Keratinocyte (primary cell): ENCODE measurements at regions not wholly inside any gene's neighbourhood (a gene's known extent, or its start where the extent isn't known, plus 50 kb on each side); places are given as distances from the start of the nearest gene placed in this dataset.

Experiments used
- DNase-seq: peaks from one replicate; pipeline ENCODE4 v3.0.0-alpha.2; 2011; ENCODE audit warnings: low read depth, missing footprints, low spot score
- FAIRE-seq: peaks from 2 replicates; lab custom pipeline; 2011; peaks lifted over from hg19 to GRCh38; lab: Jason Lieb, UNC
- H2AFZ ChIP-seq: 2 replicates; pipeline ENCODE4 v1.6.0; 2012; ENCODE audit warnings: low read length, control low read depth, inconsistent platforms; ENCODE audit not compliant: control insufficient read depth
- H3K27ac ChIP-seq: 2 replicates; pipeline ENCODE4 v1.5.1; 2011; ENCODE audit warnings: low read length; ENCODE audit not compliant: control insufficient read depth, insufficient read depth
- H3K27me3 ChIP-seq: 3 replicates; pipeline ENCODE4 v1.6.0; 2011; ENCODE audit warnings: low read length; ENCODE audit not compliant: control insufficient read depth, insufficient read depth; ENCODE audit errors: extremely low read depth
- H3K36me3 ChIP-seq, 2 experiments: 2 replicates in 1 of 2; 3 replicates in 1 of 2; pipeline ENCODE4 v1.5.1; 2011; ENCODE audit warnings: low read length in 2 of 2, mild to moderate bottlenecking in 1 of 2; ENCODE audit not compliant: control insufficient read depth in 2 of 2, insufficient read depth in 2 of 2; ENCODE audit errors: extremely low read depth in 1 of 2
- H3K4me1 ChIP-seq: 3 replicates; pipeline ENCODE4 v1.5.1; 2011; ENCODE audit warnings: low read length; ENCODE audit not compliant: control insufficient read depth, insufficient read depth; ENCODE audit errors: extremely low read depth
- H3K4me2 ChIP-seq: 3 replicates; pipeline ENCODE4 v1.6.0; 2011; ENCODE audit warnings: low read depth, low read length; ENCODE audit not compliant: control insufficient read depth, insufficient read depth; ENCODE audit errors: extremely low read depth
- H3K4me3 ChIP-seq, 3 experiments: fragments of 200-600 bp in 1 of 3; sonication (generic) in 1 of 3; 2 replicates in 2 of 3; 3 replicates in 1 of 3; pipeline ENCODE4 v1.5.1; 2011 to 2016; ENCODE audit warnings: low read length in 3 of 3, mild to moderate bottlenecking in 3 of 3, control low read depth in 2 of 3, inconsistent platforms in 1 of 3, low read depth in 1 of 3, mixed read lengths in 1 of 3, mixed run types in 1 of 3, moderate library complexity in 1 of 3; ENCODE audit not compliant: control insufficient read depth in 2 of 3, insufficient read depth in 2 of 3; ENCODE audit errors: extremely low read depth in 1 of 3
- H3K79me2 ChIP-seq: 2 replicates; pipeline ENCODE4 v1.6.0; 2012; ENCODE audit warnings: low read length; ENCODE audit not compliant: control insufficient read depth, insufficient read depth
- H3K9ac ChIP-seq: 3 replicates; pipeline ENCODE4 v1.6.0; 2011; ENCODE audit warnings: low read length; ENCODE audit not compliant: control insufficient read depth, insufficient read depth; ENCODE audit errors: extremely low read depth
- H3K9me1 ChIP-seq: 3 replicates; pipeline ENCODE4 v1.6.0; 2011; ENCODE audit warnings: low read length; ENCODE audit not compliant: control insufficient read depth, insufficient read depth; ENCODE audit errors: extremely low read depth
- H3K9me3 ChIP-seq: 2 replicates; pipeline ENCODE4 v1.5.1; 2012; ENCODE audit warnings: low read depth, low read length; ENCODE audit not compliant: control insufficient read depth
- H4K20me1 ChIP-seq: 3 replicates; pipeline ENCODE4 v1.6.0; 2011; ENCODE audit warnings: low read length; ENCODE audit not compliant: control insufficient read depth, insufficient read depth; ENCODE audit errors: extremely low read depth
- CTCF ChIP-seq, 3 experiments: IDR thresholded peaks in 1 of 3; conservative IDR thresholded peaks in 1 of 3; optimal IDR thresholded peaks in 1 of 3; 2 replicates in 2 of 3; 3 replicates in 1 of 3; pipeline versions ENCODE3 to v1.5.1; 2011; ENCODE audit warnings: low read length in 3 of 3, mild to moderate bottlenecking in 3 of 3, moderate library complexity in 2 of 3, control low read depth in 1 of 3, inconsistent platforms in 1 of 3; ENCODE audit not compliant: insufficient read depth in 2 of 3; ENCODE audit errors: extremely low read depth in 1 of 3
- EZH2 ChIP-seq: IDR thresholded peaks from one replicate; pipeline ENCODE4 v1.6.1; 2012; ENCODE audit warnings: inconsistent platforms, mild to moderate bottlenecking, low read length, moderate library complexity
- dilution Hi-C: fragments of 300-500 bp; cut with MboI; formaldehyde crosslinking; loops from one replicate; pipeline ENCODE4 v1.7.0; 2020; ENCODE audit warnings: low sequenced_read_pairs; ENCODE audit not compliant: extremely low pct_ligation_motif_present

GRCh38 chr6:141242957-141243356, 889.8 kb upstream of the GJE1 start:
- Histone ChIP-seq H3K36me3 (no peaks in the 10 kb centered on the region), H3K9ac (no peak overlapping the region), H3K27ac (no peak overlapping the region), H3K9me1 (no peaks in the 10 kb centered on the region), H3K9me3 (no peaks in the 10 kb centered on the region), H2AFZ (no peak overlapping the region), H3K4me3 (no peak overlapping the region), H3K79me2 (no peaks in the 10 kb centered on the region), H3K4me2 (no peak overlapping the region), H3K27me3 (no peaks in the 10 kb centered on the region), H4K20me1 (no peaks in the 10 kb centered on the region), H3K4me1 (no peaks in the 10 kb centered on the region)
- TF ChIP-seq CTCF (optimal IDR thresholded peaks at IDR 0.05 in 1 of 3, IDR thresholded peaks at IDR 0.05 in 1 of 3, conservative IDR thresholded peaks at IDR 0.05 in 1 of 3; ENCODE audit: extremely low read depth in 1 of 3, insufficient read depth in 2 of 3, low read length in 3 of 3) (no peak), EZH2 (no peak)
- no peak for DNase-seq
- dilution Hi-C loops: no loop called here
- no peak for FAIRE-seq

- Histone ChIP-seq H3K79me2 (no peaks in the 10 kb centered on the region), H3K9me1 (no peaks in the 10 kb centered on the region), H3K27ac (no peak overlapping the region), H3K27me3 (no peaks in the 10 kb centered on the region), H3K36me3 (no peaks in the 10 kb centered on the region), H2AFZ (no peak overlapping the region), H4K20me1 (no peaks in the 10 kb centered on the region), H3K4me2 (no peak overlapping the region), H3K9ac (no peak overlapping the region), H3K4me3 (no peak overlapping the region), H3K9me3 (no peaks in the 10 kb centered on the region), H3K4me1 (no peaks in the 10 kb centered on the region)
- DNase-seq (no peak), FAIRE-seq (no peak)
- TF ChIP-seq CTCF (optimal IDR thresholded peaks at IDR 0.05 in 1 of 3, IDR thresholded peaks at IDR 0.05 in 1 of 3, conservative IDR thresholded peaks at IDR 0.05 in 1 of 3; ENCODE audit: extremely low read depth in 1 of 3, insufficient read depth in 2 of 3, low read length in 3 of 3) (no peak), EZH2 (no peak)
- dilution Hi-C loops: no loop called here
These were observed 903.4 kb upstream of the GJE1 start for GRCh38 chr6:141229296-141229695.
